Thoracic aorta (tissue), 2 donors: ENCODE measurements at regions not wholly inside any gene's neighbourhood (a gene's known extent, or its start where the extent isn't known, plus 50 kb on each side); places are given as distances from the start of the nearest gene placed in this dataset.

Experiments used
- ATAC-seq: fragments of 150-250 bp; one replicate; pipeline ENCODE4 v1.8.0; 2017; ENCODE audit warnings: low read depth; ENCODE audit not compliant: insufficient number of reproducible peaks, low FRiP score
- DNase-seq: peaks from one replicate; pipeline ENCODE4 v3.0.0-alpha.2; 2020; ENCODE audit warnings: low spot score
- H3K27ac ChIP-seq, 2 donors: fragments of 200-600 bp; sonication (generic); 1 replicate in 1 of 2; 2 replicates in 1 of 2; pipeline ENCODE4 v1.5.1; 2016; ENCODE audit warnings: mild to moderate bottlenecking in 2 of 2, moderate library complexity in 2 of 2
- H3K27me3 ChIP-seq: fragments of 200-600 bp; sonication (generic); replicated peaks from 2 replicates; pipeline ENCODE4 v1.6.0; 2016; ENCODE audit warnings: mild to moderate bottlenecking; ENCODE audit not compliant: insufficient read depth
- H3K36me3 ChIP-seq: fragments of 200-600 bp; sonication (generic); one replicate; pipeline ENCODE4 v1.5.1; 2016
- H3K4me1 ChIP-seq, 2 donors: fragments of 200-600 bp; sonication (generic); 1 replicate in 1 of 2; 2 replicates in 1 of 2; pipeline versions ENCODE4 v1.5.1 to v1.6.0; 2016; ENCODE audit warnings: low read depth in 2 of 2, mild to moderate bottlenecking in 1 of 2; ENCODE audit not compliant: control insufficient read depth in 1 of 2
- H3K4me3 ChIP-seq: fragments of 200-600 bp; sonication (generic); 2 replicates; pipeline ENCODE4 v1.5.1; 2016; ENCODE audit warnings: mild to moderate bottlenecking
- H3K9me3 ChIP-seq: fragments of 200-600 bp; sonication (generic); 2 replicates; pipeline ENCODE4 v1.5.1; 2016
- CTCF ChIP-seq: fragments of 200-600 bp; sonication (generic); IDR thresholded peaks from one replicate; pipeline ENCODE4 v1.5.1; 2019; ENCODE audit warnings: antibody characterized with exemption

GRCh38 chr3:40869939-40870338 is 329.4 kb upstream of the CTNNB1 start:
- H3K4me3 ChIP-seq = no peak overlapping the region
- no peaks in the 10 kb centered on the region for H3K9me3 ChIP-seq
- no peak overlapping the region for H3K27ac ChIP-seq
- no peaks in the 10 kb centered on the region for H3K27me3 ChIP-seq
- no peak for DNase-seq
- no peaks in the 10 kb centered on the region for H3K36me3 ChIP-seq
- H3K4me1 ChIP-seq = peaks cover 6 to 20% of the 10 kb centered on the region in 2 donors
- ATAC-seq = no peak
- no peak for TF ChIP-seq CTCF

- H3K36me3 ChIP-seq = no peaks in the 10 kb centered on the region
- no peak for TF ChIP-seq CTCF
- no peak for DNase-seq
- peaks cover 0 to 8% of the 10 kb centered on the region in 2 donors for H3K4me1 ChIP-seq
- H3K27ac ChIP-seq = no peak overlapping the region
- no peaks in the 10 kb centered on the region for H3K9me3 ChIP-seq
- H3K27me3 ChIP-seq = no peaks in the 10 kb centered on the region
- H3K4me3 ChIP-seq = no peak overlapping the region
- no peak for ATAC-seq
Measured at GRCh38 chr3:40871394-40871793, 327.9 kb upstream of the CTNNB1 start.

- H3K27me3 ChIP-seq = no peaks in the 10 kb centered on the region
- peaks cover 8 to 12% of the 10 kb centered on the region in 2 donors for H3K4me1 ChIP-seq
- H3K4me3 ChIP-seq = no peak overlapping the region
- no peak for ATAC-seq
- no peak for DNase-seq
- no peak for TF ChIP-seq CTCF
- H3K9me3 ChIP-seq = no peaks in the 10 kb centered on the region
- H3K36me3 ChIP-seq = no peaks in the 10 kb centered on the region
- H3K27ac ChIP-seq = no peak overlapping the region
Measured at GRCh38 chr3:40872258-40872920, 326.9 kb upstream of the CTNNB1 start.

- DNase-seq (no peak), ATAC-seq (no peak)
- Histone ChIP-seq H3K36me3 (no peaks in the 10 kb centered on the region), H3K27me3 (no peaks in the 10 kb centered on the region), H3K27ac (no peak overlapping the region), H3K4me1 (peaks cover 11 to 20% of the 10 kb centered on the region in 2 donors), H3K4me3 (no peak overlapping the region), H3K9me3 (no peaks in the 10 kb centered on the region)
- TF ChIP-seq CTCF = no peak
Measured at GRCh38 chr3:40873476-40873875, 325.8 kb upstream of the CTNNB1 start.

GRCh38 chr3:40873934-40874699 is 325.2 kb upstream of the CTNNB1 start:
- ATAC-seq (no peak), DNase-seq (no peak)
- no peak overlapping the region for H3K4me3 ChIP-seq
- no peak overlapping the region for H3K27ac ChIP-seq
- TF ChIP-seq CTCF = no peak
- no peaks in the 10 kb centered on the region for H3K27me3 ChIP-seq
- peaks cover 17 to 27% of the 10 kb centered on the region in 2 donors for H3K4me1 ChIP-seq
- no peaks in the 10 kb centered on the region for H3K36me3 ChIP-seq
- H3K9me3 ChIP-seq = no peaks in the 10 kb centered on the region
